Endodermal cell (in vitro differentiated cells): ENCODE measurements at regions not wholly inside any gene's neighbourhood (a gene's known extent, or its start where the extent isn't known, plus 50 kb on each side); places are given as distances from the start of the nearest gene placed in this dataset.

Source experiments
- DNase-seq: peaks from one replicate; pipeline ENCODE4 v3.0.0-alpha.2; 2017
- H3K27ac ChIP-seq: 2 replicates; pipeline ENCODE4 v1.5.1; 2013; ENCODE audit warnings: mild to moderate bottlenecking, low read depth, low read length, moderate library complexity
- H3K27me3 ChIP-seq: 2 replicates; pipeline ENCODE4 v1.6.1; 2013; ENCODE audit warnings: mild to moderate bottlenecking, low read length, moderate library complexity; ENCODE audit not compliant: insufficient read depth, control insufficient read depth, poor library complexity, severe bottlenecking
- H3K36me3 ChIP-seq: 2 replicates; pipeline ENCODE4 v1.7.0; 2013; ENCODE audit warnings: mild to moderate bottlenecking, low read length, moderate library complexity; ENCODE audit not compliant: control insufficient read depth, insufficient read depth
- H3K4me1 ChIP-seq: one replicate; pipeline ENCODE4 v1.7.0; 2013; ENCODE audit warnings: low read length; ENCODE audit not compliant: control insufficient read depth, insufficient read depth
- H3K4me3 ChIP-seq: 2 replicates; pipeline ENCODE4 v1.5.1; 2013; ENCODE audit warnings: mild to moderate bottlenecking, low read length, moderate library complexity
- H3K9ac ChIP-seq: 2 replicates; pipeline ENCODE4 v1.6.1; 2013; ENCODE audit warnings: mild to moderate bottlenecking, low read length, moderate library complexity; ENCODE audit not compliant: poor library complexity, severe bottlenecking; ENCODE audit errors: extremely low read depth
- H3K9me3 ChIP-seq: 2 replicates; pipeline ENCODE4 v1.6.1; 2013; ENCODE audit warnings: mild to moderate bottlenecking, low read length, moderate library complexity; ENCODE audit not compliant: control insufficient read depth
- H3K27ac Mint-ChIP-seq: 2 replicates; pipeline ENCODE4 v1.8.0; 2020; ENCODE audit warnings: mixed read lengths
- H3K27me3 Mint-ChIP-seq: 2 replicates; pipeline ENCODE4 v1.8.0; 2021; ENCODE audit warnings: mild to moderate bottlenecking, mixed read lengths; ENCODE audit not compliant: insufficient read depth
- H3K36me3 Mint-ChIP-seq: 2 replicates; pipeline ENCODE4 v1.8.0; 2020; ENCODE audit warnings: low read depth, mixed read lengths
- H3K4me1 Mint-ChIP-seq: 2 replicates; pipeline ENCODE4 v1.8.0; 2020; ENCODE audit warnings: mixed read lengths
- H3K4me3 Mint-ChIP-seq: 2 replicates; pipeline ENCODE4 v1.8.0; 2020; ENCODE audit warnings: mild to moderate bottlenecking, moderate library complexity, mixed read lengths
- H3K9me3 Mint-ChIP-seq: 2 replicates; pipeline ENCODE4 v1.8.0; 2020; ENCODE audit warnings: mild to moderate bottlenecking, mixed read lengths
- CTCF ChIP-seq: fragments of 200-600 bp; sonication (generic); conservative IDR thresholded peaks from 2 replicates; pipeline ENCODE4 v1.5.0; 2021; ENCODE audit warnings: antibody characterized with exemption, mild to moderate bottlenecking
- WGBS, 2 experiments: methylation state at CpG; one replicate each; pipeline versions ENCODE4 v1.1.5 to v1.1.7; 2013; ENCODE audit warnings: missing lambda C conversion rate in 2 of 2, mixed read lengths in 1 of 2; ENCODE audit not compliant: insufficient coverage in 1 of 2, insufficient read length in 1 of 2; 5-methylcytosine and 5-hydroxymethylcytosine counted together

- Histone ChIP-seq H3K9me3 (no peaks in the 10 kb centered on the region), H3K27ac (no peak overlapping the region), H3K27me3 (peaks cover 54% of the 10 kb centered on the region), H3K9ac (no peak overlapping the region), H3K4me3 (no peak overlapping the region), H3K4me1 (no peaks in the 10 kb centered on the region), H3K36me3 (no peaks in the 10 kb centered on the region)
- Mint-ChIP-seq H3K27me3 (peaks cover 44% of the 10 kb centered on the region), H3K4me1 (no peaks in the 10 kb centered on the region), H3K36me3 (no peaks in the 10 kb centered on the region), H3K9me3 (no peaks in the 10 kb centered on the region), H3K4me3 (no peak overlapping the region), H3K27ac (no peak overlapping the region)
- no peak for DNase-seq
- WGBS, 2 experiments, result 95 to 96% methylated on average over 12 of the region's 12 CpGs
- no peak for TF ChIP-seq CTCF
Observed at GRCh38 chr9:126107693-126108092, 218.9 kb upstream of the MVB12B start.

- peaks cover 59% of the 10 kb centered on the region for H3K27me3 ChIP-seq
- H3K4me3 Mint-ChIP-seq, result no peak overlapping the region
- no peaks in the 10 kb centered on the region for H3K4me1 Mint-ChIP-seq
- H3K4me3 ChIP-seq, result no peak overlapping the region
- peaks cover 48% of the 10 kb centered on the region for H3K27me3 Mint-ChIP-seq
- no peak overlapping the region for H3K9ac ChIP-seq
- H3K9me3 ChIP-seq, result no peaks in the 10 kb centered on the region
- H3K36me3 Mint-ChIP-seq, result no peaks in the 10 kb centered on the region
- H3K36me3 ChIP-seq, result no peaks in the 10 kb centered on the region
- no peak for TF ChIP-seq CTCF
- 46 to 50% methylated on average over 9 to 10 of the region's 11 CpGs for WGBS, 2 experiments
- DNase-seq, result peak; percentile 88
- no peaks in the 10 kb centered on the region for H3K4me1 ChIP-seq
- H3K27ac Mint-ChIP-seq, result no peak overlapping the region
- H3K27ac ChIP-seq, result no peak overlapping the region
- H3K9me3 Mint-ChIP-seq, result no peaks in the 10 kb centered on the region
Observed at GRCh38 chr9:126108240-126108639, 218.4 kb upstream of the MVB12B start.

GRCh38 chr9:126109575-126109974 lies 217.1 kb upstream of the MVB12B start:
- Histone ChIP-seq H3K4me1 (no peaks in the 10 kb centered on the region), H3K4me3 (no peak overlapping the region), H3K9me3 (no peaks in the 10 kb centered on the region), H3K27ac (no peak overlapping the region), H3K36me3 (no peaks in the 10 kb centered on the region), H3K27me3 (peaks cover 73% of the 10 kb centered on the region), H3K9ac (no peak overlapping the region)
- TF ChIP-seq CTCF, result no peak
- Mint-ChIP-seq H3K27me3 (peaks cover 61% of the 10 kb centered on the region), H3K4me3 (no peak overlapping the region), H3K9me3 (no peaks in the 10 kb centered on the region), H3K4me1 (no peaks in the 10 kb centered on the region), H3K36me3 (no peaks in the 10 kb centered on the region), H3K27ac (no peak overlapping the region)
- peak; percentile 14 for DNase-seq
